CD14-positive monocyte (primary cell): ENCODE measurements at regions not wholly inside any gene's neighbourhood (a gene's known extent, or its start where the extent isn't known, plus 50 kb on each side); places are given as distances from the start of the nearest gene placed in this dataset.

ENCODE experiments used
- DNase-seq, 3 donors: peaks; one replicate each; pipeline ENCODE4 v3.0.0-alpha.2; 2011 to 2022
- H2AFZ ChIP-seq: 2 replicates; pipeline ENCODE4 v1.6.0; 2012; ENCODE audit warnings: mild to moderate bottlenecking, low read depth, low read length, inconsistent platforms; ENCODE audit not compliant: insufficient read depth, poor library complexity, severe bottlenecking
- H3K27ac ChIP-seq, 2 donors: 1 replicate in 1 of 2; 2 replicates in 1 of 2; pipeline ENCODE4 v1.5.1; 2012 to 2013; ENCODE audit warnings: low read length in 2 of 2, control low read depth in 1 of 2, inconsistent platforms in 1 of 2, low read depth in 1 of 2, mild to moderate bottlenecking in 1 of 2
- H3K27me3 ChIP-seq, 2 donors: one replicate each; pipeline versions ENCODE4 v1.6.0 to v1.6.1; 2011 to 2013; ENCODE audit warnings: low read length in 2 of 2; ENCODE audit not compliant: control insufficient read depth in 2 of 2, insufficient read depth in 2 of 2
- H3K36me3 ChIP-seq, 2 donors: replicated peaks in 1 of 2; 1 replicate in 1 of 2; 2 replicates in 1 of 2; pipeline versions ENCODE4 v1.5.1 to v1.6.1; 2012 to 2013; ENCODE audit warnings: low read length in 2 of 2, control low read depth in 1 of 2, inconsistent platforms in 1 of 2, mild to moderate bottlenecking in 1 of 2; ENCODE audit not compliant: insufficient read depth in 2 of 2, control insufficient read depth in 1 of 2
- H3K4me1 ChIP-seq, 2 donors: 1 replicate in 1 of 2; 2 replicates in 1 of 2; pipeline versions ENCODE4 v1.5.1 to v1.6.1; 2012 to 2013; ENCODE audit warnings: low read length in 2 of 2, control low read depth in 1 of 2, inconsistent platforms in 1 of 2, mild to moderate bottlenecking in 1 of 2, moderate library complexity in 1 of 2; ENCODE audit not compliant: insufficient read depth in 2 of 2, control insufficient read depth in 1 of 2
- H3K4me2 ChIP-seq: replicated peaks from 2 replicates; pipeline ENCODE3; 2012; ENCODE audit warnings: low read length, moderate library complexity, mild to moderate bottlenecking; ENCODE audit not compliant: poor library complexity, severe bottlenecking; ENCODE audit errors: extremely low read depth
- H3K4me3 ChIP-seq, 3 experiments: fragments of 200-600 bp in 1 of 3; sonication (generic) in 1 of 3; replicated peaks in 1 of 3; 1 replicate in 2 of 3; 2 replicates in 1 of 3; pipeline ENCODE4 v1.5.1; 2011 to 2013; ENCODE audit warnings: low read length in 3 of 3, mild to moderate bottlenecking in 3 of 3, control low read depth in 2 of 3, low read depth in 2 of 3, inconsistent platforms in 1 of 3, moderate library complexity in 1 of 3
- H3K79me2 ChIP-seq: 2 replicates; pipeline ENCODE4 v1.6.0; 2012; ENCODE audit warnings: mild to moderate bottlenecking, control low read depth, inconsistent platforms, low read length, moderate library complexity; ENCODE audit not compliant: insufficient read depth
- H3K9ac ChIP-seq: 2 replicates; pipeline ENCODE4 v1.6.0; 2017; ENCODE audit warnings: low read length, mild to moderate bottlenecking; ENCODE audit not compliant: insufficient read depth, poor library complexity, severe bottlenecking
- H3K9me3 ChIP-seq, 2 donors: replicated peaks in 1 of 2; 1 replicate in 1 of 2; 2 replicates in 1 of 2; pipeline versions ENCODE4 v1.5.1 to v1.6.1; 2012 to 2013; ENCODE audit warnings: low read length in 2 of 2, control low read depth in 1 of 2; ENCODE audit not compliant: control insufficient read depth in 1 of 2, insufficient read depth in 1 of 2
- H4K20me1 ChIP-seq: 2 replicates; pipeline ENCODE4 v1.6.0; 2012; ENCODE audit warnings: mild to moderate bottlenecking, low read length, control low read depth, moderate library complexity; ENCODE audit not compliant: insufficient read depth
- H3K27ac Mint-ChIP-seq, 7 donors: one replicate each; pipeline ENCODE4 v1.8.0; 2020; ENCODE audit warnings: mild to moderate bottlenecking in 7 of 7, mixed read lengths in 7 of 7, moderate library complexity in 6 of 7, inconsistent platforms in 2 of 7
- H3K27me3 Mint-ChIP-seq, 3 donors: one replicate each; pipeline ENCODE4 v1.8.0; 2021 to 2022; ENCODE audit warnings: low read depth in 3 of 3, mild to moderate bottlenecking in 3 of 3, mixed read lengths in 3 of 3, moderate library complexity in 3 of 3, inconsistent platforms in 1 of 3
- H3K36me3 Mint-ChIP-seq, 2 donors: one replicate each; pipeline ENCODE4 v1.8.0; 2020; ENCODE audit warnings: mixed read lengths in 2 of 2, inconsistent platforms in 1 of 2, mild to moderate bottlenecking in 1 of 2
- H3K4me1 Mint-ChIP-seq: one replicate; pipeline ENCODE4 v1.8.0; 2020; ENCODE audit warnings: mild to moderate bottlenecking, mixed read lengths
- H3K4me3 Mint-ChIP-seq, 2 donors: one replicate each; pipeline ENCODE4 v1.8.0; 2020; ENCODE audit warnings: mild to moderate bottlenecking in 2 of 2, mixed read lengths in 2 of 2, moderate library complexity in 1 of 2
- H3K9me3 Mint-ChIP-seq, 7 donors: one replicate each; pipeline ENCODE4 v1.8.0; 2020 to 2022; ENCODE audit warnings: mixed read lengths in 7 of 7, mild to moderate bottlenecking in 6 of 7, moderate library complexity in 6 of 7, inconsistent platforms in 2 of 7
- CTCF ChIP-seq: fragments of 200-600 bp; IDR thresholded peaks from one replicate; pipeline ENCODE4 v1.8.0; 2022; ENCODE audit warnings: antibody characterized with exemption, mild to moderate bottlenecking
- WGBS: methylation state at CpG from one replicate; pipeline ENCODE4 v1.1.5; 2013; ENCODE audit warnings: missing lambda C conversion rate; ENCODE audit not compliant: insufficient coverage; 5-methylcytosine and 5-hydroxymethylcytosine counted together
- intact Hi-C, 2 donors: fragments of 100-400 bp; cut with micrococcal nuclease; formaldehyde crosslinking; loops; one replicate each; pipeline versions ENCODE4 v1.15.0 to v1.15.1; 2023

- Histone ChIP-seq H3K4me1 (no peaks in the 10 kb centered on the region), H3K9ac (no peak overlapping the region), H3K27me3 (no peaks in the 10 kb centered on the region), H3K36me3 (no peaks in the 10 kb centered on the region), H2AFZ (no peak overlapping the region), H3K4me3 (no peak overlapping the region), H3K9me3 (no peaks in the 10 kb centered on the region), H3K4me2 (no peak overlapping the region), H3K79me2 (no peaks in the 10 kb centered on the region), H3K27ac (no peak overlapping the region), H4K20me1 (no peaks in the 10 kb centered on the region)
- no CpG with 5 or more reads among the region's 1 CpG for WGBS
- no peak for TF ChIP-seq CTCF
- intact Hi-C loops = no loop called here
- Mint-ChIP-seq H3K27ac (no peak overlapping the region), H3K4me1 (peaks cover 3% of the 10 kb centered on the region), H3K4me3 (no peak overlapping the region), H3K36me3 (no peaks in the 10 kb centered on the region), H3K27me3 (peaks cover 0 to 1% (median 0%) of the 10 kb centered on the region in 3 donors), H3K9me3 (peaks cover 0 to 3% (median 2%) of the 10 kb centered on the region in 7 donors)
- no peak for DNase-seq
Measured at GRCh38 chr10:60718886-60719285, 59.4 kb upstream of the CDK1 start.

- peaks cover 0 to 2% (median 1%) of the 10 kb centered on the region in 3 donors for H3K27me3 Mint-ChIP-seq
- Histone ChIP-seq H3K27me3 (no peaks in the 10 kb centered on the region), H3K27ac (no peak overlapping the region), H3K9ac (no peak overlapping the region), H3K36me3 (no peaks in the 10 kb centered on the region), H3K79me2 (no peaks in the 10 kb centered on the region), H3K4me1 (no peaks in the 10 kb centered on the region), H4K20me1 (no peaks in the 10 kb centered on the region), H2AFZ (no peak overlapping the region), H3K4me2 (no peak overlapping the region), H3K4me3 (no peak overlapping the region), H3K9me3 (no peaks in the 10 kb centered on the region)
- H3K9me3 Mint-ChIP-seq = peaks cover 0 to 3% (median 2%) of the 10 kb centered on the region in 7 donors
- H3K27ac Mint-ChIP-seq = no peak overlapping the region
- no peak for DNase-seq
- no peak for TF ChIP-seq CTCF
- intact Hi-C loops = no loop called here
- no peak overlapping the region for H3K4me3 Mint-ChIP-seq
- H3K4me1 Mint-ChIP-seq = peaks cover 3% of the 10 kb centered on the region
- no peaks in the 10 kb centered on the region for H3K36me3 Mint-ChIP-seq
Measured at GRCh38 chr10:60717852-60718251, 60.4 kb upstream of the CDK1 start.
